Neural progenitor cell (in vitro differentiated cells): ENCODE measurements at regions not wholly inside any gene's neighbourhood (a gene's known extent, or its start where the extent isn't known, plus 50 kb on each side); places are given as distances from the start of the nearest gene placed in this dataset.

ENCODE experiments used
- CTCF ChIP-seq: fragments of 200-600 bp; sonication (generic); IDR thresholded peaks from 2 replicates; pipeline ENCODE4 v1.5.1; 2017; ENCODE audit warnings: antibody characterized with exemption, mild to moderate bottlenecking
- EZH2 ChIP-seq: fragments of 200-600 bp; sonication (generic); IDR thresholded peaks from 2 replicates; pipeline ENCODE4 v1.6.1; 2017; ENCODE audit warnings: antibody characterized with exemption, mild to moderate bottlenecking, moderate library complexity
- EZH2phosphoT487 ChIP-seq: fragments of 200-600 bp; sonication (generic); IDR thresholded peaks from 2 replicates; pipeline ENCODE4 v1.6.1; 2017; ENCODE audit warnings: antibody characterized with exemption

GRCh38 chr17:68178831-68179230, 69.0 kb upstream of the AMZ2 start:
- TF ChIP-seq EZH2phosphoT487 = no peak
- no peak for TF ChIP-seq CTCF
- TF ChIP-seq EZH2 = no peak
